SJSA1 (cell line): ENCODE measurements at regions not wholly inside any gene's neighbourhood (a gene's known extent, or its start where the extent isn't known, plus 50 kb on each side); places are given as distances from the start of the nearest gene placed in this dataset.

Source experiments
- DNase-seq, 2 experiments: peaks; one replicate each; pipeline ENCODE4 v3.0.0-alpha.2; 2015 to 2020; ENCODE audit warnings: low spot score in 2 of 2, low read depth in 1 of 2
- H3K27ac ChIP-seq: fragments of 250-450 bp; sonication (Bioruptor Pico); 2 replicates; pipeline ENCODE4 v1.5.1; 2020; ENCODE audit warnings: mild to moderate bottlenecking, moderate library complexity
- H3K27me3 ChIP-seq: fragments of 250-450 bp; sonication (Bioruptor Pico); replicated peaks from 2 replicates; pipeline ENCODE4 v1.5.1; 2020; ENCODE audit warnings: mild to moderate bottlenecking, moderate library complexity
- H3K36me3 ChIP-seq: fragments of 250-450 bp; sonication (Bioruptor Pico); 2 replicates; pipeline ENCODE4 v1.5.1; 2020; ENCODE audit warnings: mild to moderate bottlenecking
- H3K4me1 ChIP-seq: fragments of 250-450 bp; sonication (Bioruptor Pico); replicated peaks from 2 replicates; pipeline ENCODE4 v1.6.1; 2021; ENCODE audit warnings: mild to moderate bottlenecking
- H3K4me3 ChIP-seq: fragments of 250-450 bp; sonication (Bioruptor Pico); 2 replicates; pipeline ENCODE4 v1.5.1; 2020; ENCODE audit warnings: mild to moderate bottlenecking
- H3K9me3 ChIP-seq: fragments of 250-450 bp; sonication (Bioruptor Pico); replicated peaks from 2 replicates; pipeline ENCODE4 v1.5.1; 2020; ENCODE audit warnings: mild to moderate bottlenecking

- Histone ChIP-seq H3K27ac (no peak overlapping the region), H3K9me3 (no peaks in the 10 kb centered on the region), H3K27me3 (no peaks in the 10 kb centered on the region), H3K36me3 (no peaks in the 10 kb centered on the region), H3K4me3 (no peak overlapping the region), H3K4me1 (no peaks in the 10 kb centered on the region)
- no peak for DNase-seq
Observed at GRCh38 chr18:34280000-34280399, 55.3 kb upstream of the NOL4 start.

GRCh38 chr18:34280653-34281052, 55.9 kb upstream of the NOL4 start:
- H3K9me3 ChIP-seq: no peaks in the 10 kb centered on the region
- no peak for DNase-seq
- no peak overlapping the region for H3K27ac ChIP-seq
- H3K27me3 ChIP-seq: no peaks in the 10 kb centered on the region
- H3K4me1 ChIP-seq: no peaks in the 10 kb centered on the region
- no peaks in the 10 kb centered on the region for H3K36me3 ChIP-seq
- H3K4me3 ChIP-seq: no peak overlapping the region

GRCh38 chr18:34281290-34281689, 56.6 kb upstream of the NOL4 start:
- Histone ChIP-seq H3K9me3 (no peaks in the 10 kb centered on the region), H3K27me3 (no peaks in the 10 kb centered on the region), H3K4me3 (no peak overlapping the region), H3K36me3 (no peaks in the 10 kb centered on the region), H3K4me1 (no peaks in the 10 kb centered on the region), H3K27ac (no peak overlapping the region)
- no peak for DNase-seq

DNA sequence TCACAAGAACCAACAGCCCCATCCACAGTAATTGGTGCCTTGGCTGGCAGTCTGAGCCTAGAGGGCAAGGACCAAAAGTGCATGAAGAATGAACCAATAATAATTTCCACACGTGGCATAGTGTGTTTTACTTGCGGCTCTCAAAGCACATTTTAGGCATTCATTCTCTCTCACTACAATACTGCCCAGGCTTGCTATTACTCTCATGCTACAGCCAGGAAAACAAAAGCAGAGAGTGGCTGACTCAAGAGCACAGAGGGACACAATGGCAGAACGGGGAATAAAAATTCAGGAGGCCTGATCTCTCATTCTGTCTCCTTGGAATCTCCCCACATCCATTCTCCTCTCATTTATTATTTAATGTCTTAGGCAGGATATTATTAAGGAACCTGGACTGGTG, 57.0 kb upstream of the NOL4 start:
- H3K4me1 ChIP-seq: no peaks in the 10 kb centered on the region
- DNase-seq: no peak
- no peaks in the 10 kb centered on the region for H3K36me3 ChIP-seq
- no peaks in the 10 kb centered on the region for H3K27me3 ChIP-seq
- no peaks in the 10 kb centered on the region for H3K9me3 ChIP-seq
- no peak overlapping the region for H3K27ac ChIP-seq
- H3K4me3 ChIP-seq: no peak overlapping the region

DNA sequence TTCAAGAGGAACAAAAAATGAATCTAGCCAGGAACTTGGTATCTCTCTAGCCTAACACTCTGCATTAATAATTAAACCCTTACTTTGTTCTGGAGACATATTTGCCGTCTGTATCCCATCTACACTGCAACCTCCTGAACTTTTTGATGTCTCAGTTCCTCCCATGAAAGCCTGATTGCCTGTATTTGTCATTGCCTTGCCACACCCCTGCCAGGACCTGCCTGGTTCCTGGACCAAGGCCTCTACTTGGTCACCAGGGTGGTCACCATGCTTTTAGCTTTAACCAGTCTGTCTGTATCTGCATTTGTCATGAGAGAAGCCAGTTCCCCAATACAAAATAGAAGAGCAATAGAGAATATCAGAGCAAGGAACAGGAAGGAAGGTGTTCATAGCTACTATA, 58.8 kb upstream of the NOL4 start:
- H3K27ac ChIP-seq: no peak overlapping the region
- no peaks in the 10 kb centered on the region for H3K9me3 ChIP-seq
- no peaks in the 10 kb centered on the region for H3K36me3 ChIP-seq
- no peaks in the 10 kb centered on the region for H3K4me1 ChIP-seq
- no peak overlapping the region for H3K4me3 ChIP-seq
- DNase-seq: no peak
- H3K27me3 ChIP-seq: no peaks in the 10 kb centered on the region

- no peak overlapping the region for H3K27ac ChIP-seq
- H3K4me1 ChIP-seq: no peaks in the 10 kb centered on the region
- no peaks in the 10 kb centered on the region for H3K36me3 ChIP-seq
- H3K27me3 ChIP-seq: no peaks in the 10 kb centered on the region
- no peak overlapping the region for H3K4me3 ChIP-seq
- H3K9me3 ChIP-seq: no peaks in the 10 kb centered on the region
- DNase-seq: no peak
Observed at GRCh38 chr18:34287825-34288224, 63.1 kb upstream of the NOL4 start.

- Histone ChIP-seq H3K4me3 (no peak overlapping the region), H3K36me3 (no peaks in the 10 kb centered on the region), H3K27me3 (no peaks in the 10 kb centered on the region), H3K9me3 (no peaks in the 10 kb centered on the region), H3K27ac (no peak overlapping the region), H3K4me1 (no peaks in the 10 kb centered on the region)
- no peak for DNase-seq
Observed at GRCh38 chr18:34292594-34292993, 67.9 kb upstream of the NOL4 start.

DNA sequence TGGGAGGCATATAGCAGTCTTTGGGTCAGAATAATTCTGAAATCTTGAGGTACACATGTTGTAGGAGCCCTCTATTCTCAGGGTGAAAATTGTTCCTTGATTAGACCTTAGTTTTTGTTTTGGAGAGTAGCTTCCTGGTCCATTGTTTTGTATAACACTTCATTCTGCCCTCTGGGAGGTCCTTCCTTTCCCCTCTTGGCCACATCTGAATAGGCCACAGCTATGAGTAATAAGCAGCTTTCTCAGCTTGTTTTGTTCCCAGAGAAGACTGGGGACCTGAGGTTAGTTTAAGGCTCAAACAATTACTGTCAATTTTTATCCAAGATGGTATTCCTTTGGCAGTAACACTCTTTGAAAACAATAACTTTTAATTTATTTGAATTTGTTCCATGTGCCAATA, 72.6 kb upstream of the NOL4 start:
- Histone ChIP-seq H3K27me3 (no peaks in the 10 kb centered on the region), H3K36me3 (no peaks in the 10 kb centered on the region), H3K9me3 (no peaks in the 10 kb centered on the region), H3K4me3 (no peak overlapping the region), H3K4me1 (no peaks in the 10 kb centered on the region), H3K27ac (no peak overlapping the region)
- no peak for DNase-seq

DNA sequence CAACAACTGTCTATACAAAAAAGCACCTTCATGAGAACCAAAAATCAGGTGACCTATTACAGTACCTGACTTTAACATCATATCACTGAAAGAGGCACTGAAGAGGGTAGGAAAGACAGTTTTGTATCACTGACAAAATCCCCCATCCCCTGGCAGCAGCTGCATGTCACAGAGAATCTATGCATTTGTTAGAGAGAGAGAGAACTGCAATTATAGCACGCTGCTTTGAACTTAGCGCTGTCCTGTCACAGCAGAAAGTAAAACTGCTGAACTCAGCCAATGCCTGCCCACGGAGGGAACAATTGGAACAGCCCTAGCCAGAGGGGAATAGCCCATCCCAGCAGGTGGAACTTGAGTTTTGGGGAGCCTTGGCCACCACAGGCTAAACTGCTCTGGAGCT, 75.1 kb upstream of the NOL4 start:
- Histone ChIP-seq H3K27me3 (no peaks in the 10 kb centered on the region), H3K4me3 (no peak overlapping the region), H3K4me1 (no peaks in the 10 kb centered on the region), H3K27ac (no peak overlapping the region), H3K36me3 (no peaks in the 10 kb centered on the region), H3K9me3 (no peaks in the 10 kb centered on the region)
- no peak for DNase-seq

DNA sequence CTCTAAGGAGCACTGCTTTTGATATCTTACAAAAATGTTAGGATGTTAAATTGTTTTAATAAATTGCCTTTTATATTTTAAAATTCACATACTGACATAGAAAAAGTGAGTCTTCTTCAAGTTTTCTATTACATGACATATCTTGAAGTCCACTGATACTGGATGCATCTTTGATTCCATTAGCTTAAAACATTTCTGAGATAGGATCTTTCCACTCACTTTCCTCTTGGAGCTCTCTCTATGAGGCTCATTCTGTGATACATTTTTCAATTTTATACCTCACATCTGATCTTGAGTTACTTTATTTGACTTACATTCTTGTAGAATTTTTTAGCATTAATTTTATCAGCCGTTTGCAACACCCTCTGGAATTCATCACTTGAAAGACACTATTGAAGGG, 86.8 kb upstream of the NOL4 start:
- Histone ChIP-seq H3K27ac (no peak overlapping the region), H3K27me3 (no peaks in the 10 kb centered on the region), H3K36me3 (no peaks in the 10 kb centered on the region), H3K9me3 (no peaks in the 10 kb centered on the region), H3K4me3 (no peak overlapping the region), H3K4me1 (no peaks in the 10 kb centered on the region)
- DNase-seq: no peak

- no peak overlapping the region for H3K4me3 ChIP-seq
- no peaks in the 10 kb centered on the region for H3K36me3 ChIP-seq
- H3K9me3 ChIP-seq: no peaks in the 10 kb centered on the region
- H3K4me1 ChIP-seq: no peaks in the 10 kb centered on the region
- no peak overlapping the region for H3K27ac ChIP-seq
- DNase-seq: no peak
- no peaks in the 10 kb centered on the region for H3K27me3 ChIP-seq
Observed at GRCh38 chr18:34314847-34315246, 90.1 kb upstream of the NOL4 start.

DNA sequence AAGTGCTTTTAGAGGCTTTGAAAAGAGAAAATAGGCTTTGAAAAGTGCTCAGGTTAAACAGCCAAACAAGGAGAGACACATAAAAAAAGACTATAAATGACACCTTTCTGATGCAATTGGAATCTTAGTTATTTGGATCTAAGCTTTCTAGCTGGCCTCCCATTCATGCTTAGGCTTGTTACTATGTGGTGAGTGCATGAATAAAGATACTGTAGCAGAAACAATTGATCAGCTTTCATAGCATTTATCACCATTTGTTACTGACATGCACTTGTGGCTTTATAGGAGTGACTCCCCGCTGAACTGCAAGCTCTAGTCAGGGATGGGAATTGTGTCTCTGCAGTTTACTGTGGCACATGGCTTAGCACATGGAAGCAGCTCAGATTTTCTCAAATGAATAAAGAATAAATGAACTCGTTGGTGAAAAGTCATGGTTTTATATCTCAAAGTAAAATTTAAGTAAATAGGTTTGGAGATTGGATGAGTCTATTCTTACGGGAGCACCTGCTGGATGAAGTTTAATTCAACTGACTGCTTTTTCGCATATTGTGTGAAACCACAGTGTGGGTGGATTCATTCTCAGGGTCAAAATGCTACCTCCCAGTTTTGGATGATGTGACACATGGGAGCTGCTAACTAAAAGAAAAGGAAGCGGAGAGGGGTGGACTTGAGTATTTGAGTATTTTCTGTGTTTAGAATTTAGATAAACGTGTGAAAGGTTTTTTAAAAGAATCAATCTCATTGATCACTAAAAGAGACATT, 91.1 kb upstream of the NOL4 start:
- no peaks in the 10 kb centered on the region for H3K9me3 ChIP-seq
- H3K36me3 ChIP-seq: no peaks in the 10 kb centered on the region
- no peak for DNase-seq
- H3K4me3 ChIP-seq: no peak overlapping the region
- no peaks in the 10 kb centered on the region for H3K4me1 ChIP-seq
- H3K27ac ChIP-seq: no peak overlapping the region
- H3K27me3 ChIP-seq: no peaks in the 10 kb centered on the region

DNA sequence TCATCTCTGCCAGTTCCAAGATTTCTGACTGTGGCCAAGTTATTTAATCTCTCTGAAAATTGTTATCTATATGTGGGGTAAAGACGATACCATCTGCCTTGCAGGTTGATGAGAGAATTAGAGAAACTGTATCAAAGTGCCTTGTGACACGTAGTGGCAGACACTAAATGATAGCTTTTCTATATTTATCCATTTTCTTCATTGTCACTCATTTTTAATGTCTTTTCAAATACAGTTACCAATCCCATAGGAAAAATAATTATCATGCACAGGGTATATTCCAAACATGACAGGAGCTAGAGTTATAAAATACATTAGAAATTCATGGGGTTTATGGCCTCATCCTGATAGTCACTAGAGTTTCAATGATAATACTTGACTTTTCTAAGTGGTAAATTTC, 95.6 kb upstream of the NOL4 start:
- Histone ChIP-seq H3K4me3 (no peak overlapping the region), H3K27ac (no peak overlapping the region), H3K4me1 (no peaks in the 10 kb centered on the region), H3K36me3 (no peaks in the 10 kb centered on the region), H3K27me3 (no peaks in the 10 kb centered on the region), H3K9me3 (no peaks in the 10 kb centered on the region)
- no peak for DNase-seq

DNA sequence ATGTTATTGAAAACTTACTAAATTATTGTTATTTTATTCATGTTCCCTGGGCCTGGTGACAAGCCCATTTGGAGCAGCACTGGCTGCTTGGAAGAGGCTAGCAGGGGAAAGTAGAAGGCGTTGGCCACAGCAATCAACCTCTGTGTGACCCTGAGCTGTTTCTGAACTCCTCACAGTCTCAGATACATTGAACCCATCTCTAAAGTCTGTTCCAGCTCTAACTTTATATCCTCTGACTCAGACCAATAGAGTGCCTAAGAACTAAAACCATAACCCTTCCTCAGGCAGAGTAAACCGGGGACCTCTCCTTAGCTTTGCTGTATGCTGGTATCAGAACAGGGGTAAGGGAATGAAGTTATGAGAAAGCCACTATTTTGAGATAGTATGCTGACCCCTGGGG, 96.4 kb upstream of the NOL4 start:
- Histone ChIP-seq H3K27ac (no peak overlapping the region), H3K9me3 (no peaks in the 10 kb centered on the region), H3K4me3 (no peak overlapping the region), H3K4me1 (no peaks in the 10 kb centered on the region), H3K36me3 (no peaks in the 10 kb centered on the region), H3K27me3 (no peaks in the 10 kb centered on the region)
- DNase-seq: no peak
